SU-DHL-6 (cell line): ENCODE measurements at regions not wholly inside any gene's neighbourhood (a gene's known extent, or its start where the extent isn't known, plus 50 kb on each side); places are given as distances from the start of the nearest gene placed in this dataset.

Experiments used
- CTCF ChIP-seq: fragments of 200-600 bp; sonication (generic); IDR thresholded peaks from one replicate; pipeline ENCODE4 v1.5.1; 2017; ENCODE audit warnings: antibody characterized with exemption, mild to moderate bottlenecking, low read length, moderate library complexity; ENCODE audit not compliant: insufficient read depth, poor library complexity, severe bottlenecking
- EZH2phosphoT487 ChIP-seq: fragments of 200-600 bp; sonication (generic), shearing (Covaris generic); conservative IDR thresholded peaks from 2 replicates; pipeline ENCODE4 v1.6.1; 2018; ENCODE audit warnings: mild to moderate bottlenecking, antibody characterized with exemption, low read length, moderate library complexity, mixed read lengths

- TF ChIP-seq CTCF, result no peak
- TF ChIP-seq EZH2phosphoT487, result no peak
Observed at GRCh38 chr19:27929399-27929798, 1283.6 kb downstream of the UQCRFS1 start.
